H9 (cell line): ENCODE measurements at regions not wholly inside any gene's neighbourhood (a gene's known extent, or its start where the extent isn't known, plus 50 kb on each side); places are given as distances from the start of the nearest gene placed in this dataset.

Source experiments
- DNase-seq: peaks from one replicate; pipeline ENCODE4 v3.0.0-alpha.2; 2017
- H2AFZ ChIP-seq: one replicate; pipeline ENCODE4 v1.6.1; 2013; ENCODE audit warnings: mild to moderate bottlenecking, low read length, control low read depth, moderate library complexity
- H2AK5ac ChIP-seq: 2 replicates; pipeline ENCODE4 v1.6.1; 2013; ENCODE audit warnings: low read length, control low read depth, mixed read lengths; ENCODE audit not compliant: insufficient read length
- H2BK120ac ChIP-seq: one replicate; pipeline ENCODE4 v1.6.1; 2013; ENCODE audit warnings: low read depth, mild to moderate bottlenecking, low read length, control low read depth, inconsistent platforms; ENCODE audit not compliant: poor library complexity, severe bottlenecking
- H2BK12ac ChIP-seq: 2 replicates; pipeline ENCODE4 v1.6.1; 2013; ENCODE audit warnings: low read length, control low read depth, mixed read lengths, low read depth; ENCODE audit not compliant: insufficient read length
- H2BK15ac ChIP-seq: 2 replicates; pipeline ENCODE4 v1.6.1; 2013; ENCODE audit warnings: low read depth, low read length, control low read depth
- H2BK20ac ChIP-seq: one replicate; pipeline ENCODE4 v1.6.1; 2013; ENCODE audit warnings: low read depth, mild to moderate bottlenecking, low read length, control low read depth, inconsistent platforms; ENCODE audit not compliant: poor library complexity, severe bottlenecking
- H2BK5ac ChIP-seq: 2 replicates; pipeline ENCODE4 v1.6.1; 2013; ENCODE audit warnings: low read length, control low read depth, mixed read lengths; ENCODE audit not compliant: insufficient read length
- H3K14ac ChIP-seq: 2 replicates; pipeline ENCODE4 v1.6.1; 2013; ENCODE audit warnings: low read length, control low read depth; ENCODE audit not compliant: insufficient read depth
- H3K18ac ChIP-seq: 2 replicates; pipeline ENCODE4 v1.6.1; 2013; ENCODE audit warnings: low read depth, mild to moderate bottlenecking, mixed read lengths, low read length, control low read depth; ENCODE audit not compliant: insufficient read length
- H3K23ac ChIP-seq: 2 replicates; pipeline ENCODE4 v1.6.1; 2013; ENCODE audit warnings: low read length, control low read depth, mixed read lengths, low read depth; ENCODE audit not compliant: insufficient read length
- H3K23me2 ChIP-seq: 2 replicates; pipeline ENCODE4 v1.6.1; 2013; ENCODE audit warnings: low read depth, mild to moderate bottlenecking, mixed read lengths, low read length, control low read depth; ENCODE audit not compliant: insufficient read length, poor library complexity, severe bottlenecking
- H3K27ac ChIP-seq: 2 replicates; pipeline ENCODE4 v1.5.1; 2013; ENCODE audit warnings: low read length, control low read depth, mixed read lengths, low read depth; ENCODE audit not compliant: insufficient read length
- H3K27me3 ChIP-seq: 2 replicates; pipeline ENCODE4 v1.6.1; 2013; ENCODE audit warnings: low read length, control low read depth, inconsistent platforms; ENCODE audit not compliant: insufficient read depth
- H3K4ac ChIP-seq: 2 replicates; pipeline ENCODE4 v1.6.1; 2013; ENCODE audit warnings: low read depth, mild to moderate bottlenecking, control low read depth, inconsistent platforms, low read length, moderate library complexity
- H3K4me1 ChIP-seq: 2 replicates; pipeline ENCODE4 v1.6.1; 2013; ENCODE audit warnings: low read length, control low read depth, inconsistent platforms; ENCODE audit not compliant: insufficient read depth
- H3K4me2 ChIP-seq: 2 replicates; pipeline ENCODE4 v1.6.1; 2013; ENCODE audit warnings: low read length, control low read depth, mixed read lengths; ENCODE audit not compliant: insufficient read length, insufficient read depth
- H3K56ac ChIP-seq: 2 replicates; pipeline ENCODE4 v1.6.1; 2013; ENCODE audit warnings: low read depth, mild to moderate bottlenecking, mixed read lengths, low read length, control low read depth; ENCODE audit not compliant: insufficient read length
- H3K79me1 ChIP-seq: 2 replicates; pipeline ENCODE4 v1.6.1; 2013; ENCODE audit warnings: low read depth, mild to moderate bottlenecking, moderate library complexity, low read length, control low read depth, inconsistent platforms; ENCODE audit not compliant: insufficient read depth, poor library complexity, severe bottlenecking
- H3K79me2 ChIP-seq: 2 replicates; pipeline ENCODE4 v1.6.1; 2013; ENCODE audit warnings: low read length, control low read depth, inconsistent platforms; ENCODE audit not compliant: insufficient read depth
- H3K9ac ChIP-seq: 2 replicates; pipeline ENCODE4 v1.6.1; 2013; ENCODE audit warnings: low read length, control low read depth, mixed read lengths; ENCODE audit not compliant: insufficient read length; ENCODE audit errors: extremely low read depth
- H3K9me3 ChIP-seq: one replicate; pipeline ENCODE4 v1.6.1; 2013; ENCODE audit warnings: low read depth, low read length, inconsistent platforms; ENCODE audit not compliant: control insufficient read depth
- H3T11ph ChIP-seq: one replicate; pipeline ENCODE4 v1.6.1; 2013; ENCODE audit warnings: mild to moderate bottlenecking, low read length, control low read depth, inconsistent platforms
- H4K20me1 ChIP-seq: one replicate; pipeline ENCODE4 v1.6.1; 2013; ENCODE audit not compliant: control insufficient read depth, insufficient read length, insufficient read depth
- H4K5ac ChIP-seq: 2 replicates; pipeline ENCODE4 v1.6.1; 2013; ENCODE audit warnings: low read depth, mild to moderate bottlenecking, mixed read lengths, low read length, control low read depth; ENCODE audit not compliant: insufficient read length
- H4K8ac ChIP-seq: replicated peaks from 2 replicates; pipeline ENCODE4 v1.6.1; 2013; ENCODE audit warnings: low read length, control low read depth, mixed read lengths, low read depth; ENCODE audit not compliant: insufficient read length
- H4K91ac ChIP-seq: 2 replicates; pipeline ENCODE4 v1.6.1; 2013; ENCODE audit warnings: low read depth, mild to moderate bottlenecking, moderate library complexity, mixed read lengths, low read length, control low read depth; ENCODE audit not compliant: insufficient read length
- H3K27ac Mint-ChIP-seq, 3 experiments: 2 replicates in 2 of 3; 3 replicates in 1 of 3; pipeline ENCODE4 v1.8.0; 2020 to 2021; ENCODE audit warnings: mixed read lengths in 3 of 3, mild to moderate bottlenecking in 1 of 3, moderate library complexity in 1 of 3
- H3K27me3 Mint-ChIP-seq: 2 replicates; pipeline ENCODE4 v1.8.0; 2021; ENCODE audit warnings: low read depth, mild to moderate bottlenecking, moderate library complexity, mixed read lengths
- H3K36me3 Mint-ChIP-seq, 3 experiments: 2 replicates in 2 of 3; 3 replicates in 1 of 3; pipeline ENCODE4 v1.8.0; 2020 to 2021; ENCODE audit warnings: low read depth in 3 of 3, mixed read lengths in 3 of 3; ENCODE audit not compliant: insufficient read depth in 1 of 3
- H3K4me1 Mint-ChIP-seq, 2 experiments: 2 replicates each; pipeline ENCODE4 v1.8.0; 2020; ENCODE audit warnings: mixed read lengths in 2 of 2
- H3K4me3 Mint-ChIP-seq, 2 experiments: 2 replicates in 1 of 2; 3 replicates in 1 of 2; pipeline ENCODE4 v1.8.0; 2020 to 2021; ENCODE audit warnings: mild to moderate bottlenecking in 2 of 2, mixed read lengths in 2 of 2, moderate library complexity in 1 of 2
- H3K9me3 Mint-ChIP-seq, 2 experiments: 2 replicates in 1 of 2; 3 replicates in 1 of 2; pipeline ENCODE4 v1.8.0; 2020; ENCODE audit warnings: mild to moderate bottlenecking in 2 of 2, mixed read lengths in 2 of 2, moderate library complexity in 1 of 2
- CTCF ChIP-seq: fragments of 200-600 bp; sonication (generic); conservative IDR thresholded peaks from 3 replicates; pipeline ENCODE4 v1.8.0; 2021; ENCODE audit warnings: antibody characterized with exemption, mild to moderate bottlenecking

- no peak overlapping the region for H3K4ac ChIP-seq
- TF ChIP-seq CTCF: no peak
- H2BK5ac ChIP-seq: no peak overlapping the region
- H2BK120ac ChIP-seq: no peak overlapping the region
- H2AFZ ChIP-seq: no peak overlapping the region
- no peak overlapping the region for H3K18ac ChIP-seq
- H3K4me2 ChIP-seq: no peak overlapping the region
- no peak overlapping the region for H2BK15ac ChIP-seq
- no peak overlapping the region for H3K4me3 Mint-ChIP-seq
- no peak overlapping the region for H2BK12ac ChIP-seq
- no peaks in the 10 kb centered on the region for H3K9me3 ChIP-seq
- H3K14ac ChIP-seq: no peak overlapping the region
- H2BK20ac ChIP-seq: no peak overlapping the region
- H3T11ph ChIP-seq: no peak overlapping the region
- no peaks in the 10 kb centered on the region; a peak in 1 of 7 replicates for H3K36me3 Mint-ChIP-seq
- H3K4me1 ChIP-seq: no peaks in the 10 kb centered on the region
- no peak overlapping the region for H4K8ac ChIP-seq
- no peaks in the 10 kb centered on the region for H4K20me1 ChIP-seq
- peaks cover 3% of the 10 kb centered on the region in 2 experiments; a peak in 4 of 5 replicates for H3K9me3 Mint-ChIP-seq
- no peak overlapping the region for H3K23ac ChIP-seq
- no peak overlapping the region for H3K56ac ChIP-seq
- no peak overlapping the region for H3K27ac ChIP-seq
- H3K9ac ChIP-seq: no peak overlapping the region
- H2AK5ac ChIP-seq: no peak overlapping the region
- H3K27ac Mint-ChIP-seq: no peak overlapping the region
- no peak overlapping the region for H4K5ac ChIP-seq
- no peaks in the 10 kb centered on the region for H3K79me2 ChIP-seq
- H3K27me3 Mint-ChIP-seq: no peaks in the 10 kb centered on the region
- H4K91ac ChIP-seq: no peak overlapping the region
- H3K4me1 Mint-ChIP-seq: no peaks in the 10 kb centered on the region
- DNase-seq: no peak
- no peaks in the 10 kb centered on the region for H3K23me2 ChIP-seq
- no peaks in the 10 kb centered on the region for H3K27me3 ChIP-seq
- no peaks in the 10 kb centered on the region for H3K79me1 ChIP-seq
These were observed 310.2 kb upstream of the SUCLG2 start for GRCh38 chr3:67964596-67964995.
